Stimulated activated effector memory CD8-positive, alpha-beta T cell treated with anti-CD3 and anti-CD28 coated beads, Interleukin-12 subunit alpha, Interleukin-12 subunit beta, amount 100 ng/mL, for 72 hours (primary cell): ENCODE measurements at regions not wholly inside any gene's neighbourhood (a gene's known extent, or its start where the extent isn't known, plus 50 kb on each side); places are given as distances from the start of the nearest gene placed in this dataset.
A peak's percentile ranks its signal among the peaks of the same experiment; 100 is the strongest.
"Not testable (repeated sequence)": the region's sequence is repeated elsewhere in the genome, so short reads cannot be mapped to it uniquely, and the experiment has no call there.

Experiments used
- ATAC-seq: fragments of 150-1000 bp; cut with Tn5 transposase; 2 replicates; pipeline ENCODE4 v1.10.0; 2021
- DNase-seq, 2 donors: peaks; one replicate each; pipeline ENCODE4 v3.0.0; 2021 to 2022; ENCODE audit warnings: low spot score in 2 of 2
- H3K27ac Mint-ChIP-seq: one replicate; pipeline ENCODE4 v1.8.0; 2022; ENCODE audit warnings: mild to moderate bottlenecking, mixed read lengths
- H3K36me3 Mint-ChIP-seq: one replicate; pipeline ENCODE4 v1.8.0; 2022; ENCODE audit warnings: mild to moderate bottlenecking, mixed read lengths
- H3K4me1 Mint-ChIP-seq: one replicate; pipeline ENCODE4 v1.8.0; 2022; ENCODE audit warnings: mixed read lengths
- H3K4me3 Mint-ChIP-seq: one replicate; pipeline ENCODE4 v1.8.0; 2022; ENCODE audit warnings: mild to moderate bottlenecking, mixed read lengths
- H3K9me3 Mint-ChIP-seq: one replicate; pipeline ENCODE4 v1.8.0; 2022; ENCODE audit warnings: mixed read lengths

- H3K27ac Mint-ChIP-seq, result no peak overlapping the region
- no peaks in the 10 kb centered on the region for H3K9me3 Mint-ChIP-seq
- ATAC-seq (no peak), DNase-seq (no peak)
- peaks cover 40% of the 10 kb centered on the region for H3K4me1 Mint-ChIP-seq
- peaks cover 4% of the 10 kb centered on the region for H3K36me3 Mint-ChIP-seq
- peak overlapping the region; percentile 82 for H3K4me3 Mint-ChIP-seq
Observed at GRCh38 chr7:114087653-114088469, 169.1 kb upstream of the PPP1R3A start.

- peaks cover 4% of the 10 kb centered on the region for H3K36me3 Mint-ChIP-seq
- no peak for ATAC-seq
Observed at GRCh38 chr7:114086914-114087652, 168.3 kb upstream of the PPP1R3A start.

GRCh38 chr7:114086537-114086913 is 167.7 kb upstream of the PPP1R3A start:
- Mint-ChIP-seq H3K4me3 (peak overlapping the region; percentile 82), H3K27ac (no peak overlapping the region), H3K36me3 (peaks cover 4% of the 10 kb centered on the region), H3K4me1 (peaks cover 40% of the 10 kb centered on the region), H3K9me3 (no peaks in the 10 kb centered on the region)
- ATAC-seq (peak; percentile 55), DNase-seq (no peak)

More at GRCh38 chr7:114086914-114087652, 168.3 kb upstream of the PPP1R3A start:
- Mint-ChIP-seq H3K27ac (no peak overlapping the region), H3K4me3 (peak overlapping the region; percentile 82), H3K9me3 (no peaks in the 10 kb centered on the region), H3K4me1 (peaks cover 40% of the 10 kb centered on the region)
- DNase-seq, result no peak

GRCh38 chr7:114085592-114086501 is 167.0 kb upstream of the PPP1R3A start:
- peaks cover 40% of the 10 kb centered on the region for H3K4me1 Mint-ChIP-seq
- H3K27ac Mint-ChIP-seq, result peak overlapping the region; percentile 73
- ATAC-seq (peak; percentile 73), DNase-seq (peak in 1 of 2 donors; percentile 64)
- no peaks in the 10 kb centered on the region for H3K9me3 Mint-ChIP-seq
- peaks cover 4% of the 10 kb centered on the region for H3K36me3 Mint-ChIP-seq
- peak overlapping the region; percentile 82 for H3K4me3 Mint-ChIP-seq

GRCh38 chr7:114085313-114085591 is 166.4 kb upstream of the PPP1R3A start:
- ATAC-seq (peak; percentile 38), DNase-seq (no peak)
- Mint-ChIP-seq H3K27ac (peak overlapping the region; percentile 73), H3K4me3 (peak overlapping the region; percentile 82), H3K36me3 (peaks cover 4% of the 10 kb centered on the region), H3K9me3 (no peaks in the 10 kb centered on the region), H3K4me1 (peaks cover 40% of the 10 kb centered on the region)

GRCh38 chr7:114084472-114085312 is 165.9 kb upstream of the PPP1R3A start:
- DNase-seq, result no peak
- peaks cover 40% of the 10 kb centered on the region for H3K4me1 Mint-ChIP-seq
- ATAC-seq, result peak; percentile 25
- peak overlapping the region; percentile 73 for H3K27ac Mint-ChIP-seq
- no peaks in the 10 kb centered on the region for H3K9me3 Mint-ChIP-seq
- peaks cover 4% of the 10 kb centered on the region for H3K36me3 Mint-ChIP-seq
- peak overlapping the region; percentile 82 for H3K4me3 Mint-ChIP-seq

- ATAC-seq, result no peak
- peak overlapping the region; percentile 82 for H3K4me3 Mint-ChIP-seq
- H3K4me1 Mint-ChIP-seq, result peaks cover 40% of the 10 kb centered on the region
- no peaks in the 10 kb centered on the region for H3K9me3 Mint-ChIP-seq
- DNase-seq, result no peak
- H3K36me3 Mint-ChIP-seq, result peaks cover 4% of the 10 kb centered on the region
- no peak overlapping the region for H3K27ac Mint-ChIP-seq
Observed at GRCh38 chr7:114084002-114084471, 165.2 kb upstream of the PPP1R3A start.

- H3K4me1 Mint-ChIP-seq, result peaks cover 40% of the 10 kb centered on the region
Observed at GRCh38 chr7:114083166-114084001, 164.6 kb upstream of the PPP1R3A start.

GRCh38 chr7:114082642-114083165 is 163.9 kb upstream of the PPP1R3A start:
- DNase-seq (no peak), ATAC-seq (no peak)
- Mint-ChIP-seq H3K4me3 (peak overlapping the region; percentile 82), H3K36me3 (peaks cover 4% of the 10 kb centered on the region), H3K9me3 (no peaks in the 10 kb centered on the region), H3K27ac (no peak overlapping the region), H3K4me1 (peaks cover 38% of the 10 kb centered on the region)

More at GRCh38 chr7:114083166-114084001, 164.6 kb upstream of the PPP1R3A start:
- Mint-ChIP-seq H3K9me3 (no peaks in the 10 kb centered on the region), H3K36me3 (peaks cover 4% of the 10 kb centered on the region), H3K4me3 (peak overlapping the region; percentile 82), H3K27ac (no peak overlapping the region)
- DNase-seq (no peak), ATAC-seq (no peak)

- Mint-ChIP-seq H3K4me3 (no peak overlapping the region), H3K4me1 (peaks cover 30% of the 10 kb centered on the region), H3K9me3 (no peaks in the 10 kb centered on the region), H3K27ac (no peak overlapping the region), H3K36me3 (peaks cover 4% of the 10 kb centered on the region)
- no peak for DNase-seq
- no peak for ATAC-seq
Observed at GRCh38 chr7:114081606-114082425, 163.0 kb upstream of the PPP1R3A start.

GRCh38 chr7:114077158-114077524 is 158.3 kb upstream of the PPP1R3A start:
- H3K36me3 Mint-ChIP-seq, DNase-seq, H3K4me1 Mint-ChIP-seq, ATAC-seq, H3K9me3 Mint-ChIP-seq, H3K27ac Mint-ChIP-seq, H3K4me3 Mint-ChIP-seq: not testable (repeated sequence)

GRCh38 chr7:114076392-114077157 is 157.8 kb upstream of the PPP1R3A start:
- not testable (repeated sequence) for H3K36me3 Mint-ChIP-seq, H3K4me1 Mint-ChIP-seq, H3K4me3 Mint-ChIP-seq

More at GRCh38 chr7:114076392-114077157, 157.8 kb upstream of the PPP1R3A start:
- H3K9me3 Mint-ChIP-seq, H3K27ac Mint-ChIP-seq, DNase-seq, ATAC-seq: not testable (repeated sequence)
